Testis (tissue), 2 donors: ENCODE measurements at regions not wholly inside any gene's neighbourhood (a gene's known extent, or its start where the extent isn't known, plus 50 kb on each side); places are given as distances from the start of the nearest gene placed in this dataset.

ENCODE experiments used
- DNase-seq: peaks from one replicate; pipeline ENCODE4 v3.0.0-alpha.2; 2019
- H3K27ac ChIP-seq, 2 donors: fragments of 200-600 bp; sonication (generic); one replicate each; pipeline ENCODE4 v1.5.1; 2019
- H3K27me3 ChIP-seq: fragments of 200-600 bp; sonication (generic); one replicate; pipeline ENCODE4 v1.5.1; 2019
- H3K36me3 ChIP-seq: fragments of 200-600 bp; sonication (generic); one replicate; pipeline ENCODE4 v1.5.1; 2017; ENCODE audit warnings: low read depth; ENCODE audit errors: missing control alignments
- H3K4me1 ChIP-seq: fragments of 200-600 bp; sonication (generic); one replicate; pipeline ENCODE4 v1.5.1; 2019
- H3K4me3 ChIP-seq, 2 donors: fragments of 200-600 bp; sonication (generic); one replicate each; pipeline ENCODE4 v1.5.1; 2017 to 2019
- H3K9me3 ChIP-seq: fragments of 200-600 bp; sonication (generic); one replicate; pipeline ENCODE4 v1.5.1; 2017
- CTCF ChIP-seq, 3 experiments: fragments of 450-650 bp in 2 of 3; fragments of 200-600 bp in 1 of 3; sonication (generic) in 1 of 3; IDR thresholded peaks; one replicate each; pipeline ENCODE4 v1.5.1; 2016 to 2019; ENCODE audit warnings: antibody characterized with exemption in 3 of 3, mild to moderate bottlenecking in 2 of 3, moderate library complexity in 1 of 3
- POLR2A ChIP-seq: fragments of 450-650 bp; IDR thresholded peaks from one replicate; pipeline ENCODE4 v1.6.1; 2017; ENCODE audit warnings: antibody characterized with exemption, mild to moderate bottlenecking, moderate library complexity
- WGBS, 2 donors: methylation state at CpG; one replicate each; pipeline ENCODE4 v1.1.5; 2018; 5-methylcytosine and 5-hydroxymethylcytosine counted together
- intact Hi-C: fragments of 100-400 bp; cut with DNase I; formaldehyde crosslinking; loops from one replicate; pipeline ENCODE4 v1.15.1; 2023; ENCODE audit warnings: low total_unique reads

GRCh38 chr5:94028001-94028400, 286.6 kb upstream of the POU5F2 start:
- Histone ChIP-seq H3K27me3 (no peaks in the 10 kb centered on the region), H3K9me3 (no peaks in the 10 kb centered on the region), H3K4me1 (no peaks in the 10 kb centered on the region), H3K27ac (no peak overlapping the region), H3K36me3 (no peaks in the 10 kb centered on the region), H3K4me3 (no peak overlapping the region)
- DNase-seq, result no peak
- 78 to 84% methylated on average over 1 of the region's 1 CpG for WGBS, 2 donors
- no peak for TF ChIP-seq POLR2A
- no peak for TF ChIP-seq CTCF (IDR thresholded peaks at IDR 0.05)
- intact Hi-C loops, result no loop called here

GRCh38 chr5:94027145-94027544, 285.7 kb upstream of the POU5F2 start:
- H3K4me1 ChIP-seq, result no peaks in the 10 kb centered on the region
- H3K27ac ChIP-seq, result no peak overlapping the region
- intact Hi-C loops, result no loop called here
- DNase-seq, result no peak
- no peaks in the 10 kb centered on the region for H3K9me3 ChIP-seq
- no peaks in the 10 kb centered on the region for H3K27me3 ChIP-seq
- TF ChIP-seq POLR2A, result no peak
- TF ChIP-seq CTCF (IDR thresholded peaks at IDR 0.05), result no peak
- no peaks in the 10 kb centered on the region for H3K36me3 ChIP-seq
- H3K4me3 ChIP-seq, result no peak overlapping the region
- 94 to 96% methylated on average over 1 of the region's 1 CpG for WGBS, 2 donors

- TF ChIP-seq CTCF (IDR thresholded peaks at IDR 0.05) (no peak), POLR2A (no peak)
- intact Hi-C loops, result no loop called here
- no peak for DNase-seq
- Histone ChIP-seq H3K27me3 (no peaks in the 10 kb centered on the region), H3K9me3 (no peaks in the 10 kb centered on the region), H3K27ac (no peak overlapping the region), H3K4me1 (no peaks in the 10 kb centered on the region), H3K36me3 (no peaks in the 10 kb centered on the region), H3K4me3 (no peak overlapping the region)
- 90 to 93% methylated on average over 7 to 10 of the region's 10 CpGs for WGBS, 2 donors
These were observed 284.5 kb upstream of the POU5F2 start for GRCh38 chr5:94025788-94026473.

GRCh38 chr5:94024620-94025019, 283.2 kb upstream of the POU5F2 start:
- Histone ChIP-seq H3K4me1 (no peaks in the 10 kb centered on the region), H3K9me3 (no peaks in the 10 kb centered on the region), H3K4me3 (no peak overlapping the region), H3K27ac (no peak overlapping the region), H3K27me3 (no peaks in the 10 kb centered on the region), H3K36me3 (no peaks in the 10 kb centered on the region)
- intact Hi-C loops, result no loop called here
- DNase-seq, result no peak
- 79 to 88% methylated on average over 1 of the region's 1 CpG for WGBS, 2 donors
- TF ChIP-seq CTCF (IDR thresholded peaks at IDR 0.05), result no peak
- no peak for TF ChIP-seq POLR2A

- TF ChIP-seq CTCF (IDR thresholded peaks at IDR 0.05) (no peak), POLR2A (no peak)
- no peak for DNase-seq
- H3K4me3 ChIP-seq, result no peak overlapping the region
- H3K9me3 ChIP-seq, result no peaks in the 10 kb centered on the region
- 88 to 93% methylated on average over 1 of the region's 1 CpG for WGBS, 2 donors
- intact Hi-C loops, result no loop called here
- H3K27me3 ChIP-seq, result no peaks in the 10 kb centered on the region
- no peaks in the 10 kb centered on the region for H3K36me3 ChIP-seq
- H3K27ac ChIP-seq, result no peak overlapping the region
- no peaks in the 10 kb centered on the region for H3K4me1 ChIP-seq
These were observed 282.7 kb upstream of the POU5F2 start for GRCh38 chr5:94024101-94024500.
